ENCODE measurements at regions not wholly inside any gene's neighbourhood (a gene's known extent, or its start where the extent isn't known, plus 50 kb on each side); places are given as distances from the start of the nearest gene placed in this dataset.

- FAIRE-seq, result no peak
- Histone ChIP-seq H3K79me1 (ENCODE audit: low read depth, low read length) (no peaks in the 10 kb centered on the region), H4K91ac (replicated peaks; ENCODE audit: insufficient read length, low read length) (no peak overlapping the region), H3K79me2 (ENCODE audit: control insufficient read depth in 1 of 2, insufficient read depth in 2 of 2, low read length in 2 of 2) (no peaks in the 10 kb centered on the region), H3K4me1 (replicated peaks in 1 of 4; ENCODE audit: control insufficient read depth in 3 of 4, insufficient read depth in 4 of 4, low read length in 3 of 4) (0 out of 7 replicates have a peak, but pooled peaks cover 0 to 3% (median 0%) of the 10 kb centered on the region in 4 experiments), H3K27ac (ENCODE audit: low read depth, low read length) (no peak overlapping the region), H3K23me2 (ENCODE audit: low read depth, low read length) (no peaks in the 10 kb centered on the region), H3K27me3 (replicated peaks in 1 of 4; ENCODE audit: control insufficient read depth in 3 of 4, extremely low read depth in 1 of 4, insufficient read depth in 3 of 4, low read length in 3 of 4) (peaks cover 0 to 1% (median 0%) of the 10 kb centered on the region in 4 experiments; a peak in 1 of 7 replicates), H3K4ac (replicated peaks; ENCODE audit: insufficient read length, low read depth, low read length) (no peak overlapping the region), H2BK5ac (ENCODE audit: low read depth, low read length) (no peak overlapping the region), H2BK12ac (ENCODE audit: low read depth, low read length) (no peak overlapping the region), H4K20me1 (replicated peaks in 1 of 2; ENCODE audit: control insufficient read depth in 1 of 2, insufficient read depth in 2 of 2, low read length in 2 of 2) (no peaks in the 10 kb centered on the region), H4K5ac (ENCODE audit: insufficient read length, low read depth, low read length) (no peak overlapping the region), H3K36me3 (ENCODE audit: control insufficient read depth in 2 of 4, insufficient read depth in 4 of 4, low read length in 3 of 4) (no peaks in the 10 kb centered on the region), H3K14ac (ENCODE audit: insufficient read length) (no peak overlapping the region), H2BK120ac (replicated peaks; ENCODE audit: low read depth, low read length) (no peak overlapping the region), H3K4me2 (ENCODE audit: insufficient read depth in 1 of 2, low read depth in 2 of 2, low read length in 2 of 2) (no peak overlapping the region), H2BK15ac (ENCODE audit: low read length) (no peak overlapping the region), H3K56ac (replicated peaks; ENCODE audit: insufficient read length, low read depth, low read length) (no peak overlapping the region), H4K8ac (ENCODE audit: extremely low read depth, insufficient read depth, low read length) (no peak overlapping the region), H3K9ac (replicated peaks in 1 of 4; ENCODE audit: extremely low read depth in 1 of 4, low read depth in 3 of 4, low read length in 3 of 4) (no peak overlapping the region), H2AFZ (ENCODE audit: low read length) (no peak overlapping the region), H3K9me3 (ENCODE audit: insufficient read depth in 2 of 2, low read depth in 1 of 2, low read length in 1 of 2) (no peaks in the 10 kb centered on the region), H3K18ac (ENCODE audit: extremely low read depth, low read length) (no peak overlapping the region), H2AK5ac (ENCODE audit: low read depth, low read length) (no peak overlapping the region), H3K4me3 (ENCODE audit: extremely low read depth in 1 of 4, insufficient read depth in 2 of 4, low read depth in 3 of 4, low read length in 4 of 4) (no peak overlapping the region), H3K23ac (ENCODE audit: insufficient read length) (no peak overlapping the region), H2BK20ac (ENCODE audit: low read length) (no peak overlapping the region)
- ChIA-PET POLR2A (ENCODE audit: partially characterized antibody) (no interaction called here), CTCF (ENCODE audit: partially characterized antibody) (interaction anchor here (1.4 kb wide), 1 partner anchor 120 kb away, joined by 3 read pairs; no protein-coding TSS in a partner anchor)
- no peak for DNase-seq (ENCODE audit: low read depth in 1 of 2, low spot score in 2 of 2)
- WGBS, 2 experiments (ENCODE audit: extremely low coverage in 1 of 2, insufficient coverage in 1 of 2, insufficient read length in 1 of 2, insufficient replicate concordance in 2 of 2, low coverage in 1 of 2, low lambda C conversion rate in 2 of 2, missing lambda C conversion rate in 1 of 2), result 94% methylated on average over 1 of the region's 1 CpG; no CpG with 5 or more reads in 1 of the 2 experiments
- no peak for TF ChIP-seq JUND (IDR thresholded peaks at IDR 0.05; ENCODE audit: low read length)
- no peak for TF ChIP-seq PHF8 (conservative IDR thresholded peaks at IDR 0.05; ENCODE audit: low read depth, low read length)
- no peak for TF ChIP-seq FOSL1 (IDR thresholded peaks at IDR 0.05; ENCODE audit: insufficient read depth, low read depth, low read length)
- TF ChIP-seq CBX8 (IDR thresholded peaks at IDR 0.05; ENCODE audit: borderline replicate concordance, low read depth, low read length), result no peak
- TF ChIP-seq KDM4A (IDR thresholded peaks at IDR 0.05; ENCODE audit: low read depth, low read length, severe bottlenecking), result no peak
- no peak for TF ChIP-seq TAF7 (optimal IDR thresholded peaks at IDR 0.05; ENCODE audit: borderline replicate concordance, low read depth, low read length)
- TF ChIP-seq NANOG (IDR thresholded peaks at IDR 0.05; ENCODE audit: insufficient read depth, low read depth, low read length, poor library complexity, severe bottlenecking), result no peak
- TF ChIP-seq SRF (IDR thresholded peaks at IDR 0.05; ENCODE audit: low read depth, low read length), result no peak
- TF ChIP-seq NRF1 (IDR thresholded peaks at IDR 0.05; ENCODE audit: low read depth, low read length), result no peak
- no peak for TF ChIP-seq POU5F1 (IDR thresholded peaks at IDR 0.05; ENCODE audit: low read depth, low read length)
- no peak for TF ChIP-seq EP300 (IDR thresholded peaks at IDR 0.05; ENCODE audit: borderline replicate concordance in 1 of 2, low read depth in 2 of 2, low read length in 2 of 2)
- TF ChIP-seq, protein P1, sequence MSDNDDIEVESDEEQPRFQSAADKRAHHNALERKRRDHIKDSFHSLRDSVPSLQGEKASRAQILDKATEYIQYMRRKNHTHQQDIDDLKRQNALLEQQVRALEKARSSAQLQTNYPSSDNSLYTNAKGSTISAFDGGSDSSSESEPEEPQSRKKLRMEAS (IDR thresholded peaks at IDR 0.05), result no peak
- no peak for TF ChIP-seq RBBP5 (IDR thresholded peaks at IDR 0.05; ENCODE audit: borderline replicate concordance, low read depth, low read length)
- no peak for TF ChIP-seq BCL11A (IDR thresholded peaks at IDR 0.05; ENCODE audit: low read depth in 2 of 2, low read length in 2 of 2)
These were observed 729.4 kb downstream of the SORCS1 start for GRCh38 chr10:106435081-106435480.
